ENCODE measurements at regions not wholly inside any gene's neighbourhood (a gene's known extent, or its start where the extent isn't known, plus 50 kb on each side); places are given as distances from the start of the nearest gene placed in this dataset.
"Not testable (repeated sequence)": the region's sequence is repeated elsewhere in the genome, so short reads cannot be mapped to it uniquely, and the experiment has no call there.

DNA sequence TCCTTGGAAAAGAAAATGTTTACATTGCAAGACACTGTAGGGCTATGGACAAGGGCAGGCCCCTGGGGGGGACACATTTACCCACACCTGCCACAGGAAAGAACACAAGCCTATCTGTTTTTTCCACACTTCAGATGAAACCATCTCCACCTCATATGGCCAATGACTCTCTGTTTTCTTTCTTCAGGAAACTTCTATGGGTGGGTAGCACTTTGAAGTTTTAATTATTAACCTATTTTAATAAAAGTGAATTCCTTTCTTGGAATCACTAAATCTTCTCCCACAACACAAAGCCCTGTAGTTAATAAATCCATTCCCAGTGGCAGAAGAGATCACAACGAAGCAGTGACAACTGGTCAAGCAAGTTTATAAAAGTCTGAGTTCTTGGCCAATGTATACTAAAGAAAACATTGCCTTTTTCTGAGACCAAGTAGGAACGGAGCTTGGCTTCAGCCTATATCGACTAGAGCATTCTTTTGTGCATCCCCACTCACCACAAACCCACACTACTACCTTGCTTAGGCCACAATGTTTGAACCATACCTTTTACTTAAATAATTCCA lies 125.1 kb upstream of the CARMIL1 start:
- Histone ChIP-seq H3K56ac (ENCODE audit: low read length) (no peak overlapping the region), H2BK15ac (replicated peaks; ENCODE audit: low read depth) (no peak overlapping the region), H3K79me2 (ENCODE audit: control insufficient read depth, insufficient read depth, low read length) (no peaks in the 10 kb centered on the region), H3K23ac (ENCODE audit: low read length) (no peak overlapping the region), H3K27ac (ENCODE audit: low read depth, low read length) (no peak overlapping the region), H3K79me1 (ENCODE audit: low read length) (no peaks in the 10 kb centered on the region), H3K4me2 (ENCODE audit: low read length) (no peak overlapping the region), H3K4ac (ENCODE audit: low read depth, low read length) (no peak overlapping the region), H3K18ac (ENCODE audit: low read length) (no peak overlapping the region), H4K5ac (ENCODE audit: low read length) (no peak overlapping the region), H3K4me3 (ENCODE audit: low read length) (no peak overlapping the region), H4K8ac (ENCODE audit: low read depth, low read length) (no peak overlapping the region), H3K27me3 (ENCODE audit: insufficient read depth, low read length, poor library complexity) (no peaks in the 10 kb centered on the region), H3K36me3 (ENCODE audit: control insufficient read depth, insufficient read depth, low read length) (no peaks in the 10 kb centered on the region), H2AK5ac (ENCODE audit: low read length) (no peak overlapping the region), H3K9ac (ENCODE audit: low read length) (no peak overlapping the region), H3K4me1 (ENCODE audit: control insufficient read depth, low read depth, low read length) (no peaks in the 10 kb centered on the region), H2BK120ac (ENCODE audit: low read depth, low read length) (no peak overlapping the region), H2BK5ac (ENCODE audit: low read length) (no peak overlapping the region)
- DNase-seq: no peak
- no CpG with 5 or more reads among the region's 3 CpGs for WGBS (ENCODE audit: extremely low coverage, insufficient coverage, low lambda C conversion rate)

DNA sequence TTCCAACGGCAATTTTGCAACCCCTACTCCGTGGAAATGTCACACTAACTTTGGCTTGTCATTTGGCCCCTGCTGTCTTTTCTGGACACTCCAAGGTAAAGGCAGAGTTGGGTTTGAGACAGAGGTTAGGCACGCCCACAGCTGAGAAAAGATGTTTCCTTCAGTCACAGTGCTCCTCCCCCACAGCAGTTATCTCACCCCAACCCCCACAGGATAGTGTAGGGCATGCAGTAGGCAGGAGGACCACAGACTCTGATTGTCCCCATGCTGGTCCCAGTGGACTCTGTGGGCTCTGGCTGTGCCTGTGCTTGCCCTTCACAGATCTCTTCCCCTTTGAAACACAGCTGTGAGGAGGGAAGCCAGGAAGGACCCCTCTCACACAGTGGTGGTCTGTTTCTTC lies 124.0 kb upstream of the CARMIL1 start:
- H3K23ac ChIP-seq (ENCODE audit: low read length): no peak overlapping the region
- H3K4ac ChIP-seq (ENCODE audit: low read depth, low read length): no peak overlapping the region
- no peak overlapping the region for H4K5ac ChIP-seq (ENCODE audit: low read length)
- H3K4me1 ChIP-seq (ENCODE audit: control insufficient read depth, low read depth, low read length): no peaks in the 10 kb centered on the region
- no peak for DNase-seq
- WGBS (ENCODE audit: extremely low coverage, insufficient coverage, low lambda C conversion rate): no CpG with 5 or more reads among the region's 3 CpGs
- H3K27me3 ChIP-seq (ENCODE audit: insufficient read depth, low read length, poor library complexity): no peaks in the 10 kb centered on the region
- no peak overlapping the region for H3K4me2 ChIP-seq (ENCODE audit: low read length)
- H2BK5ac ChIP-seq (ENCODE audit: low read length): no peak overlapping the region
- H3K4me3 ChIP-seq (ENCODE audit: low read length): no peak overlapping the region
- no peaks in the 10 kb centered on the region for H3K79me2 ChIP-seq (ENCODE audit: control insufficient read depth, insufficient read depth, low read length)
- no peak overlapping the region for H3K18ac ChIP-seq (ENCODE audit: low read length)
- no peak overlapping the region for H3K9ac ChIP-seq (ENCODE audit: low read length)
- H4K8ac ChIP-seq (ENCODE audit: low read depth, low read length): no peak overlapping the region
- H2BK15ac ChIP-seq (replicated peaks; ENCODE audit: low read depth): no peak overlapping the region
- no peak overlapping the region for H3K56ac ChIP-seq (ENCODE audit: low read length)
- H2AK5ac ChIP-seq (ENCODE audit: low read length): no peak overlapping the region
- H2BK120ac ChIP-seq (ENCODE audit: low read depth, low read length): no peak overlapping the region
- no peak overlapping the region for H3K27ac ChIP-seq (ENCODE audit: low read depth, low read length)
- H3K36me3 ChIP-seq (ENCODE audit: control insufficient read depth, insufficient read depth, low read length): no peaks in the 10 kb centered on the region
- no peaks in the 10 kb centered on the region for H3K79me1 ChIP-seq (ENCODE audit: low read length)

DNA sequence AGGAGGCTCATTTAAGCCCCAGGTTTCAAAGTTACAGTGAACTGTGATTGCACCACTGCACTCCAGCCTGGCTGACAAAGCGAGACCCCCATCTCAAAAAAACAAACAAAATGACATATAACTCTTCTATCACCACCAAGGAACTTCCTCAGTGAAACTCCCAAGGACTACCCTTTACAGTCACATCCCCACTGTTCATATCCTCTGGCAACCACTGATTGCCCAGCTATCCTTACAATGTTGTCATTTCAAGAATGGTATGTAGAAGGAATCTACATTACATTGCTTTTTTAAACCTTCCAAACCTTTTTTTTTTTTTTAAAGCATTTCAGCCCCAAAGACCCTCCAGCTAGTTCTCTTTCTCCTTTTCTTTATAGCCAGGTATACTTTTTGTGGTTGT lies 123.1 kb upstream of the CARMIL1 start:
- no CpG with 5 or more reads among the region's 1 CpG for WGBS (ENCODE audit: extremely low coverage, insufficient coverage, low lambda C conversion rate)
- H3K4me3 ChIP-seq (ENCODE audit: low read length): no peak overlapping the region
- no peak overlapping the region for H4K5ac ChIP-seq (ENCODE audit: low read length)
- H3K27me3 ChIP-seq (ENCODE audit: insufficient read depth, low read length, poor library complexity): no peaks in the 10 kb centered on the region
- H3K4ac ChIP-seq (ENCODE audit: low read depth, low read length): no peak overlapping the region
- H3K79me2 ChIP-seq (ENCODE audit: control insufficient read depth, insufficient read depth, low read length): no peaks in the 10 kb centered on the region
- no peak overlapping the region for H2BK5ac ChIP-seq (ENCODE audit: low read length)
- H3K9ac ChIP-seq (ENCODE audit: low read length): no peak overlapping the region
- no peak overlapping the region for H2AK5ac ChIP-seq (ENCODE audit: low read length)
- H3K27ac ChIP-seq (ENCODE audit: low read depth, low read length): no peak overlapping the region
- no peak overlapping the region for H4K8ac ChIP-seq (ENCODE audit: low read depth, low read length)
- H2BK15ac ChIP-seq (replicated peaks; ENCODE audit: low read depth): no peak overlapping the region
- H2BK120ac ChIP-seq (ENCODE audit: low read depth, low read length): no peak overlapping the region
- H3K36me3 ChIP-seq (ENCODE audit: control insufficient read depth, insufficient read depth, low read length): no peaks in the 10 kb centered on the region
- no peak for DNase-seq
- no peak overlapping the region for H3K4me2 ChIP-seq (ENCODE audit: low read length)
- H3K18ac ChIP-seq (ENCODE audit: low read length): no peak overlapping the region
- no peaks in the 10 kb centered on the region for H3K79me1 ChIP-seq (ENCODE audit: low read length)
- H3K4me1 ChIP-seq (ENCODE audit: control insufficient read depth, low read depth, low read length): no peaks in the 10 kb centered on the region
- H3K56ac ChIP-seq (ENCODE audit: low read length): no peak overlapping the region
- H3K23ac ChIP-seq (ENCODE audit: low read length): no peak overlapping the region

GRCh38 chr6:25157183-25157582 lies 122.0 kb upstream of the CARMIL1 start:
- no peaks in the 10 kb centered on the region for H3K79me2 ChIP-seq (ENCODE audit: control insufficient read depth, insufficient read depth, low read length)
- H2BK15ac ChIP-seq (replicated peaks; ENCODE audit: low read depth): no peak overlapping the region
- H3K4me3 ChIP-seq (ENCODE audit: low read length): no peak overlapping the region
- no peaks in the 10 kb centered on the region for H3K36me3 ChIP-seq (ENCODE audit: control insufficient read depth, insufficient read depth, low read length)
- no peak overlapping the region for H4K8ac ChIP-seq (ENCODE audit: low read depth, low read length)
- H2BK120ac ChIP-seq (ENCODE audit: low read depth, low read length): no peak overlapping the region
- no peak overlapping the region for H3K4ac ChIP-seq (ENCODE audit: low read depth, low read length)
- 100% methylated on average over 2 of the region's 7 CpGs for WGBS (ENCODE audit: extremely low coverage, insufficient coverage, low lambda C conversion rate)
- no peak overlapping the region for H3K18ac ChIP-seq (ENCODE audit: low read length)
- H3K56ac ChIP-seq (ENCODE audit: low read length): no peak overlapping the region
- no peak overlapping the region for H3K27ac ChIP-seq (ENCODE audit: low read depth, low read length)
- H4K5ac ChIP-seq (ENCODE audit: low read length): no peak overlapping the region
- no peaks in the 10 kb centered on the region for H3K27me3 ChIP-seq (ENCODE audit: insufficient read depth, low read length, poor library complexity)
- H3K4me2 ChIP-seq (ENCODE audit: low read length): no peak overlapping the region
- no peak overlapping the region for H2BK5ac ChIP-seq (ENCODE audit: low read length)
- no peak overlapping the region for H3K9ac ChIP-seq (ENCODE audit: low read length)
- no peak overlapping the region for H3K23ac ChIP-seq (ENCODE audit: low read length)
- no peak overlapping the region for H2AK5ac ChIP-seq (ENCODE audit: low read length)
- no peaks in the 10 kb centered on the region for H3K79me1 ChIP-seq (ENCODE audit: low read length)
- DNase-seq: no peak
- no peaks in the 10 kb centered on the region for H3K4me1 ChIP-seq (ENCODE audit: control insufficient read depth, low read depth, low read length)

DNA sequence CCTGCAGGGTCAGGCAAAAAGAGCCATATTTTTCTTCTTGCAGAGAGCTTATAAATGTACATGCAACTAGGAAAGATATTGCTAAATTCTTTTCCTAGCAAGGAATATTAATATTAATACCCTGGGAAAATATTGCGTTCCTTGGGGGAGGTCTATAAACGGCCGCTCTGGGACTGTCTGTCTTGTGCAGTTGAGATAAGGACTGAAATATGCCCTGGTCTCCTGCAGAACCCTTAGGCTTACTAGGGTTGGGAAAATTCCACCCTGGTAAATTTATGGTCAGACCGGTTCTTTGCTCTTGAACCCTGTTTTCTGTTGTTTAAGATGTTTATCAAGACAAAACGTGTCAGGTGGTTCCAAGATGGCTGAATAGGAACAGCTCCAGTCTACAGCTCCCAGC lies 121.3 kb upstream of the CARMIL1 start:
- no peak overlapping the region for H2BK5ac ChIP-seq (ENCODE audit: low read length)
- no CpG with 5 or more reads among the region's 5 CpGs for WGBS (ENCODE audit: extremely low coverage, insufficient coverage, low lambda C conversion rate)
- H3K4me2 ChIP-seq (ENCODE audit: low read length): no peak overlapping the region
- no peak overlapping the region for H3K56ac ChIP-seq (ENCODE audit: low read length)
- H3K4me3 ChIP-seq (ENCODE audit: low read length): no peak overlapping the region
- no peak overlapping the region for H3K23ac ChIP-seq (ENCODE audit: low read length)
- no peak overlapping the region for H3K4ac ChIP-seq (ENCODE audit: low read depth, low read length)
- no peak for DNase-seq
- no peaks in the 10 kb centered on the region for H3K79me1 ChIP-seq (ENCODE audit: low read length)
- H2AK5ac ChIP-seq (ENCODE audit: low read length): no peak overlapping the region
- no peak overlapping the region for H2BK120ac ChIP-seq (ENCODE audit: low read depth, low read length)
- H3K27me3 ChIP-seq (ENCODE audit: insufficient read depth, low read length, poor library complexity): no peaks in the 10 kb centered on the region
- no peaks in the 10 kb centered on the region for H3K79me2 ChIP-seq (ENCODE audit: control insufficient read depth, insufficient read depth, low read length)
- no peak overlapping the region for H4K8ac ChIP-seq (ENCODE audit: low read depth, low read length)
- no peak overlapping the region for H4K5ac ChIP-seq (ENCODE audit: low read length)
- no peaks in the 10 kb centered on the region for H3K4me1 ChIP-seq (ENCODE audit: control insufficient read depth, low read depth, low read length)
- H3K36me3 ChIP-seq (ENCODE audit: control insufficient read depth, insufficient read depth, low read length): no peaks in the 10 kb centered on the region
- H2BK15ac ChIP-seq (replicated peaks; ENCODE audit: low read depth): no peak overlapping the region
- no peak overlapping the region for H3K18ac ChIP-seq (ENCODE audit: low read length)
- no peak overlapping the region for H3K9ac ChIP-seq (ENCODE audit: low read length)
- H3K27ac ChIP-seq (ENCODE audit: low read depth, low read length): no peak overlapping the region

DNA sequence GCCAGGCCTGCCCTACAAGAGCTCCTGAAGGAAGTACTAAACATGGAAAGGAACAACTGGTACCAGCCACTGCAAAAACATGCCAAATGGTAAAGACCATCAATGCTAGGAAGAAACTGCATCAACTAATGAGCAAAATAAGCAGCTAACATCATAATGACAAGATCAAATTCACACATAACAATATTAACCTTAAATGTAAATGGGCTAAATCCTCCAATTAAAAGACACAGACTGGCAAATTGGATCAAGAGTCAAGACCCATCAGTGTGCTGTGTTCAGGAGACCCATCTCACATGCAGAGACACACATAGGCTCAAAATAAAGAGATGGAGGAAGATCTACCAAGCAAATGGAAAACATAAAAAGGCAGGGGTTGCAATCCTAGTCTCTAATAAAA lies 119.0 kb upstream of the CARMIL1 start:
- not testable (repeated sequence) for H3K4ac ChIP-seq (ENCODE audit: low read depth, low read length); H3K36me3 ChIP-seq (ENCODE audit: control insufficient read depth, insufficient read depth, low read length); H3K4me2 ChIP-seq (ENCODE audit: low read length); H3K27me3 ChIP-seq (ENCODE audit: insufficient read depth, low read length, poor library complexity); H4K5ac ChIP-seq (ENCODE audit: low read length); H4K8ac ChIP-seq (ENCODE audit: low read depth, low read length); H3K4me1 ChIP-seq (ENCODE audit: control insufficient read depth, low read depth, low read length); H3K18ac ChIP-seq (ENCODE audit: low read length); H2BK5ac ChIP-seq (ENCODE audit: low read length); H3K9ac ChIP-seq (ENCODE audit: low read length); H2BK15ac ChIP-seq (replicated peaks; ENCODE audit: low read depth); H3K27ac ChIP-seq (ENCODE audit: low read depth, low read length); H3K79me2 ChIP-seq (ENCODE audit: control insufficient read depth, insufficient read depth, low read length); H3K79me1 ChIP-seq (ENCODE audit: low read length); H2BK120ac ChIP-seq (ENCODE audit: low read depth, low read length); H3K56ac ChIP-seq (ENCODE audit: low read length); H3K23ac ChIP-seq (ENCODE audit: low read length); DNase-seq; H3K4me3 ChIP-seq (ENCODE audit: low read length); H2AK5ac ChIP-seq (ENCODE audit: low read length)
